Amniotic stem cell (primary cell): ENCODE measurements at regions not wholly inside any gene's neighbourhood (a gene's known extent, or its start where the extent isn't known, plus 50 kb on each side); places are given as distances from the start of the nearest gene placed in this dataset.
"Not testable (repeated sequence)": the region's sequence is repeated elsewhere in the genome, so short reads cannot be mapped to it uniquely, and the experiment has no call there.

Experiments
- DNase-seq: peaks from one replicate; lab custom pipeline; 2025; lab: John Stamatoyannopoulos, UW

DNA sequence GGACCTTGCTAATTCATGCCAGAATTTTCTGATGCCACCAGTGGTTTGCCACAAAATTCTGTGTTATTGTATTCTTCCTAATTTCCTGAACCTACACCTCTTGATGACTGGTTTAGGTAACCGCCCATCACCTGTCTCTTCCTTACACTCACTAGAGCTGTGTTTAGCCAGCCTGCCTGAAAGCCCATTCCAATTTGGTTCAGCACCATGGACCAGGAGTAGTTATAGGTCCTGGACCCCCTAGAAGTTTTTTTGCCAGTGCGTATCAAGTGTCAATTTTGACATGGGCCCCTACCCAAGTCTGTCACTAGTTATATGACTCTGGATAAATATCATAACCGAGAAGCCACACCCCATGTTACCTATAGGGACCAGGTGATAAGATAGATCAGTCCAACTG is 94.0 kb upstream of the NAP1L1 start:
- DNase-seq: no peak

GRCh38 chr12:76177821-76178220 is 93.3 kb upstream of the NAP1L1 start:
- DNase-seq: no peak

GRCh38 chr12:76176940-76177339 is 92.5 kb upstream of the NAP1L1 start:
- no peak for DNase-seq

GRCh38 chr12:76175946-76176345 is 91.5 kb upstream of the NAP1L1 start:
- not testable (repeated sequence) for DNase-seq

DNA sequence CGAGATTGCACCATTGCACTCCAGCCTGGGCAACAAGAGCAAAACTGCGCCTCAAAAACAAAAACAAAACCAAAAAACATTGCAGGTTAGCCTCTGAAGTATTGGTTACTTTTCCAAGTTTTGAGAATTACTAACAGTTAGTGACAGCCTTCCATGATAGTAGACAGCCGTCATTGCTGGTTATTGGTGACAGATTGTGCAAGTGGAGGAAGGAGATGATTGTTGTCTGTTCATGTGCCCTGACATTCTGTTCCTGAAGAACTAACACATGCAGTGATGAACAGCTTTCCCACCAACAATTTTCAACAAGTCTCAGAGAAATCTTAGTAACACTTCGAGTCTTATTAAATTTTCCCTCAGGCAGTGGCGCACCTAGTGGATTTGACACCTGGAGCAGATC is 89.3 kb upstream of the NAP1L1 start:
- DNase-seq: no peak

DNA sequence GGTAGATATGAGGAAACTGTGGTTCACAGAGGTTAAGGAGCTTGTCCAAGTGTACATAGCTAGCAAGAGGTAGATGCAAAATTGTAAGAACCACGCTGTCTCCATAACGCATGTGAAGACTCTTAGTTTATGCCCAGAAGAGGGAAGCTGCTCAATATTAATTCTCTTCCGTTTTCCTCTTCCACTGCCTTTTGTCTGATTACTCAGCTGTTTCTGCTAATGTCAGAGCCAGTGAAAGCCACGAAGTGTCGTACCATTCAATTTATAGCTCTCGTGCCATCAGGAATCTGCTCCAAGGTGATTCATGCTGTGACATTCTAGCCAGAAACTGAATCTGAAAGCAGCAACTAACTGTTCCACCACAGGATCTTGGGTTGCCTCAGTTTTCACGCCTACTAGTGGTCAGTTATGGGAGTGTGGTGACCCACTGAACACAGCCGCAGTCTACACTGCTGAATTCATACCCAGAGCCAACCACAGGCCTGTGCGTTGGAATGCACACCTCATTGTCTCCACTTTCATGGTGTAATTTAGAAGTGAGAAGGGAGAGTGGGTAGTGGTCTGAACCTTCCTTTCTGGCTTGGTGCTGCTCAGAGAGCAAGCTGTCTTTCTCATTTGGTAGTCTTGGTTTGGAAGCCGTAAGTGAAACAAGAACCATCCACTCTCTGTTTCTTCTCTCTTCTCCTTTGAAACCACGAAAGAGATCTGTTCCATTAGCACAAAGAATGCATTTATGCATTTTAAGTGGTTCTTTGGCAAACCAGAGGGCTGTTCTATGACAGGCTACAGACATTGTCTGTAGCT is 74.2 kb upstream of the NAP1L1 start:
- peak; percentile 46 for DNase-seq

GRCh38 chr12:76156726-76157125 is 72.2 kb upstream of the NAP1L1 start:
- DNase-seq: no peak

GRCh38 chr12:76156314-76156713 is 71.8 kb upstream of the NAP1L1 start:
- no peak for DNase-seq

DNA sequence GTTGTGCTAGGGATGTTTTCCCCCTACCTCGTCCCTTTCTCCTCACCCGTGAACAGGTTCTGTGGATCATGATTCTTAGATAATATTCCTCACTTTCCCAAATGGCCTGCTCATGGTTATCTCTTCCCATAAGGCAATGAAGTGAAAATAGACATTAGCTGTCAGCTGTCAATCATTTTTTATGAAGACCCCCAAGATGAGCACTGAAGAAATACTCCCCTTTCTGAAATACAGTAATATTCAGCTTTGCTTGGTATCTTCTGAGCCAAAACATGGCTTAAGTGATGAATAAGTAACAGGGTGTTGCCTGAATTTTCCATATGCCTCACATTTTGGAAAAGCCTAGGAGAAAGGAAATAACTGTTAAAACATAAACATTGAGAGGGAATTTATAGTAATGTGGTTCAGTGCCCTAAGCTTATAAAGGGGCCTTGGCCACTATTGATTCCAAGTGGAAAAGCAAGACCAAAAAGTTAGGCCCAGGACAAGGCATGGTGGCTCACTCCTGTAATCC is 70.7 kb upstream of the NAP1L1 start:
- no peak for DNase-seq

GRCh38 chr12:76153616-76154015 is 69.1 kb upstream of the NAP1L1 start:
- DNase-seq: no peak

DNA sequence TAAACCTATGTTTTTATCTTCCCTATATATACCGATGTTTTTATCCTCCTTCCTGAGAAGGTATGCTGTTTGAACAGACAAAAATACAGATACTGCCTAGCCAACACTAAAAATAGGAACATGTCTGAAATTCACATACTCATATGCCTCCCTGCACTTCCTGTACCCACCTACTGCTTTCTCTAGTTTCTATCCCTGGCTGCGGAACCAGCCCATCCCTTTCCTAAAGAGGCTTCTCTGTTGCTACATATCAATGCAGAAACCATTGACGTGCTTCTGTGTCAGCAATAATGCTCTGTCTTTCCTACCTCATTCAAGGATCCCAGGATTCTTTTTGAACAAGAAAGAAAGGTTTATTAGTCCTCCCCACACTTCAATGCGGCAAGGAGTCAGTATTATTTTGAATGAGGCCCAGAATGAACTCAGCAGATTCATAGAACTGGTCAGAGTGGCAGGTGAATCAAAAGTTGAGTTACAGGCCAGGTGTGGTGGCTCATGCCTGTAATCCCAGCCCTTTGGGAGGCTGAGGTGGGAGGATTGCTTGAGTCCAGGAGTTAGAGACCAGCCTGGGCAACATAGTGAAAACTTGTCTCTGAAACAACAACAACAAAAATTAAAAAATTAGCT is 67.8 kb upstream of the NAP1L1 start:
- no peak for DNase-seq

DNA sequence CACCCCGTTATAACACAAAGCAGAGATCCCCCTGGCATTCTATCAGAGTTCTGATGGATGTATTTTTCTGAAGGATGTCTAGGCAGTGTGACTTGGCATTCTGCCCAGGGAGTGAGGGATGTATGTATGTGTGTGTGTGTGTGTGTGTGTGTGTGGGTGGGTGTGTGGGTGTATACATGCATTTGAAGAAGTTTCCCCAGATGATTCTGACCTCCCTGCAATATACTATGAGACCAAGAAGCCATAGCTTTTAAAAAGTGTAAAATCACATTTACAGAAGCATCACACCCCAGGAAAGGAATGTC is 59.7 kb upstream of the NAP1L1 start:
- DNase-seq: no peak

- DNase-seq: no peak
These were observed 59.1 kb upstream of the NAP1L1 start for GRCh38 chr12:76143343-76144244.

DNA sequence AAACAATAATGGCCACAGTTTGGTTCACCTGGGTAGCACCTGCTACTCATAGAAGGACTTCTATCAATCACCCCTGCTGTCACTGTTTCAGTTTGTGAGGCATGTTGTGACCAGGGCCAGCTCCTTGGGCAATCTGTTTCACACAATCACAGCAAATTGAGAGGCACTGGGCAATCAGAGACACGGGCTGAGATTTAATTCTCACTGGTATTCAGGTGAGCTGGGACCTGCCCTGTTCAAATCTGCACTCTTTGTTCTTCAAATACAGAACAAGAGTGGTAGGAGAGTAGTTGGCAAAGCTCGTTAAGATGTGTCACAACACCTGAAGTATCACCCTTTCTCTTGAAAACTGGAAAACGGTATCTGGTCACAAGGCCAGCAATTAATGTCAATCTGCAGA is 57.8 kb upstream of the NAP1L1 start:
- DNase-seq: no peak

GRCh38 chr12:76138656-76139055 is 54.2 kb upstream of the NAP1L1 start:
- DNase-seq: no peak

DNA sequence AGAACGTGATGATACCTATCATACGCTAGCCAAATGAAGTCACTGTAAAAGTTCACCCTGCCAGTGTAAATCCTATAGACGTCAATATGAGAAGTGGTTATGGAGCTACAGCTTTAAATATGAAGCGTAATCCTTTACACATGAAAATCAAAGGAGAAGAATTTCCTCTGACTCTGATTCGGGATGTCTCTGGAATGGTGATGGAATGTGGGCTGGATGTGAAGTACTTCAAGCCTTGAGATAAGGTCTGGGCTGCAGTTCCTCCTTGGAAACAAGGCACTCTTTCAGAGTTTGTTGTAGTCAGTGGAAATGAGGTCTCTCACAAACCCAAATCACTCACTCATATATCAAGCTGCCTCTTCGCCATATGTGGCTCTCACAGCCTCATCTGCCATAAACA is 53.1 kb upstream of the NAP1L1 start:
- DNase-seq: no peak

GRCh38 chr12:76135456-76135855 is 51.0 kb upstream of the NAP1L1 start:
- DNase-seq: no peak
